DOHH2 (cell line): ENCODE measurements at regions not wholly inside any gene's neighbourhood (a gene's known extent, or its start where the extent isn't known, plus 50 kb on each side); places are given as distances from the start of the nearest gene placed in this dataset.

Experiments
- H3F3A ChIP-seq: fragments of 200-600 bp; sonication (generic), shearing (Covaris generic); 2 replicates; pipeline ENCODE4 v1.6.0; 2016; ENCODE audit warnings: antibody characterized with exemption, mild to moderate bottlenecking; ENCODE audit not compliant: control insufficient read depth, insufficient read depth
- H3K27ac ChIP-seq: fragments of 200-600 bp; sonication (generic); 2 replicates; pipeline ENCODE4 v1.5.1; 2014; ENCODE audit warnings: low read depth, mild to moderate bottlenecking, low read length, moderate library complexity
- H3K27me3 ChIP-seq: fragments of 200-600 bp; sonication (generic); 2 replicates; pipeline ENCODE4 v1.6.1; 2014; ENCODE audit warnings: mild to moderate bottlenecking, low read length, mixed read lengths; ENCODE audit not compliant: control insufficient read depth
- H3K36me3 ChIP-seq: fragments of 200-600 bp; sonication (generic); 2 replicates; pipeline ENCODE4 v1.6.1; 2014; ENCODE audit warnings: mild to moderate bottlenecking, low read length, moderate library complexity, mixed read lengths; ENCODE audit not compliant: control insufficient read depth
- H3K4me1 ChIP-seq: fragments of 200-600 bp; sonication (generic); 2 replicates; pipeline ENCODE4 v1.6.1; 2014; ENCODE audit warnings: mild to moderate bottlenecking, low read length, mixed read lengths; ENCODE audit not compliant: control insufficient read depth
- H3K4me2 ChIP-seq: fragments of 200-600 bp; sonication (generic); 2 replicates; pipeline ENCODE4 v1.6.0; 2014; ENCODE audit warnings: mild to moderate bottlenecking, low read length, moderate library complexity
- H3K4me3 ChIP-seq: fragments of 200-600 bp; sonication (generic); 2 replicates; pipeline ENCODE4 v1.5.1; 2014; ENCODE audit warnings: mild to moderate bottlenecking, low read length, mixed read lengths
- H3K79me2 ChIP-seq: fragments of 200-600 bp; sonication (generic); 2 replicates; pipeline ENCODE4 v1.6.1; 2014; ENCODE audit warnings: mild to moderate bottlenecking, low read length, mixed read lengths; ENCODE audit not compliant: control insufficient read depth
- H3K9me2 ChIP-seq: fragments of 200-600 bp; sonication (generic); replicated peaks from 2 replicates; pipeline ENCODE4 v1.6.1; 2014; ENCODE audit warnings: mild to moderate bottlenecking, low read length, mixed read lengths; ENCODE audit not compliant: control insufficient read depth
- H3K9me3 ChIP-seq: fragments of 200-600 bp; sonication (generic); 2 replicates; pipeline ENCODE4 v1.6.1; 2014; ENCODE audit warnings: antibody characterized with exemption, low read length, mixed read lengths; ENCODE audit not compliant: control insufficient read depth, insufficient read depth
- H4K20me1 ChIP-seq: fragments of 200-600 bp; sonication (generic); 2 replicates; pipeline ENCODE4 v1.6.0; 2014; ENCODE audit warnings: low read depth, mild to moderate bottlenecking, antibody characterized with exemption, low read length, moderate library complexity; ENCODE audit not compliant: control insufficient read depth, insufficient read depth
- EZH2phosphoT487 ChIP-seq: fragments of 200-600 bp; sonication (generic); IDR thresholded peaks from 2 replicates; pipeline ENCODE4 v1.6.1; 2017; ENCODE audit warnings: borderline replicate concordance, mild to moderate bottlenecking, antibody characterized with exemption, low read length, moderate library complexity, mixed read lengths
- TF ChIP-seq, protein P1 (sequence below): fragments of 200-600 bp; sonication (generic); IDR thresholded peaks from one replicate; pipeline ENCODE4 v1.5.1; 2014; ENCODE audit warnings: antibody characterized with exemption, mild to moderate bottlenecking, low read depth, low read length; ENCODE audit not compliant: poor library complexity, severe bottlenecking

DNA sequence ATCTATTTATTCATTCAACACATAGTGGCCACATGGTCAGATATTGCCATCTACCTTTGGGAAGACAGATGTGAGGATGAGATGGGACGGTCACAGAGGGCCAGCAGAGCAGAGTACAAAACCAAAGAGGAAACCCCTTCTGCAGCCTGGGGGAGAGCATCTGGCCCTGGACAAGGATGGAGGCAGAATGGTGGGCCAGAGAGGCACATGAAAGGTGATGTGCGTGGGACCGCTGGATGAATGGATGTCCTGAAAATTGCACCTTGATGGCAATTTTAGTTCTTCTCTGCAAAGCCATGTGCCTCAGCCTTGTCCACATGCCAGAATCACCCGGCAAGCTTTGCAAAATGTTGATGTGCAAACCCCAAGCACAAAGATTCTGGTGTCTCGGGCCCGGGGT lies 77.4 kb upstream of the CD93 start:
- TF ChIP-seq EZH2phosphoT487: no peak
- TF ChIP-seq, protein P1, sequence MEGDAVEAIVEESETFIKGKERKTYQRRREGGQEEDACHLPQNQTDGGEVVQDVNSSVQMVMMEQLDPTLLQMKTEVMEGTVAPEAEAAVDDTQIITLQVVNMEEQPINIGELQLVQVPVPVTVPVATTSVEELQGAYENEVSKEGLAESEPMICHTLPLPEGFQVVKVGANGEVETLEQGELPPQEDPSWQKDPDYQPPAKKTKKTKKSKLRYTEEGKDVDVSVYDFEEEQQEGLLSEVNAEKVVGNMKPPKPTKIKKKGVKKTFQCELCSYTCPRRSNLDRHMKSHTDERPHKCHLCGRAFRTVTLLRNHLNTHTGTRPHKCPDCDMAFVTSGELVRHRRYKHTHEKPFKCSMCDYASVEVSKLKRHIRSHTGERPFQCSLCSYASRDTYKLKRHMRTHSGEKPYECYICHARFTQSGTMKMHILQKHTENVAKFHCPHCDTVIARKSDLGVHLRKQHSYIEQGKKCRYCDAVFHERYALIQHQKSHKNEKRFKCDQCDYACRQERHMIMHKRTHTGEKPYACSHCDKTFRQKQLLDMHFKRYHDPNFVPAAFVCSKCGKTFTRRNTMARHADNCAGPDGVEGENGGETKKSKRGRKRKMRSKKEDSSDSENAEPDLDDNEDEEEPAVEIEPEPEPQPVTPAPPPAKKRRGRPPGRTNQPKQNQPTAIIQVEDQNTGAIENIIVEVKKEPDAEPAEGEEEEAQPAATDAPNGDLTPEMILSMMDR: no peak
- no peak overlapping the region for H3K27ac ChIP-seq

DNA sequence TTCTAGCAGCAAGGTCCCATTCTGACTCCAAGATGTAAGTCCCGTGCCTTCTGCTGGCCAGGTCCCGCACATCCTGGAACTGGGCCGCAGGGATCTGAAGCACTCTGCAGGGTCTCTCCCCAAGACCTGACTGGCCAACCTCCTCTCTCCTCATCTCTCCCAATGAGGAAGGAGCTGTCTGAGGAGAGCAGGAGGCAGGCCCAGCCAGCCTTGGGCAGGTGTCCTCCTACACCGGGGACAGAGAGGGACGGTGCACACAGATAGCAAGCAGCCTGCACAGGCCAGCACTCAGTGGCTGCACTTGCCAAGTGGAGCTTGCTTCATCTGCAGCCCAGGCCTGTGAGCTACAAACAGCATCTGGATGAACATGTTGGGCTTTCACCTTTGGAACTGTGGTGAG lies 76.8 kb upstream of the CD93 start:
- H3K36me3 ChIP-seq: no peaks in the 10 kb centered on the region
- H3K4me2 ChIP-seq: no peak overlapping the region
- no peaks in the 10 kb centered on the region for H4K20me1 ChIP-seq
- H3K9me3 ChIP-seq: no peaks in the 10 kb centered on the region
- H3K4me1 ChIP-seq: peaks cover 3% of the 10 kb centered on the region; the same call in 1 of the 2 replicates
- H3K79me2 ChIP-seq: no peaks in the 10 kb centered on the region
- TF ChIP-seq, protein P1: no peak
- TF ChIP-seq EZH2phosphoT487: no peak
- H3K9me2 ChIP-seq: no peaks in the 10 kb centered on the region
- H3F3A ChIP-seq: no peaks in the 10 kb centered on the region
- no peaks in the 10 kb centered on the region for H3K27me3 ChIP-seq
- no peak overlapping the region for H3K27ac ChIP-seq
- H3K4me3 ChIP-seq: no peak overlapping the region

More for the DNA sequence above, 77.4 kb upstream of the CD93 start:
- Histone ChIP-seq H3K79me2 (no peaks in the 10 kb centered on the region), H3K36me3 (no peaks in the 10 kb centered on the region), H3K9me3 (no peaks in the 10 kb centered on the region), H3K27me3 (no peaks in the 10 kb centered on the region), H3K4me2 (no peak overlapping the region), H3F3A (no peaks in the 10 kb centered on the region), H3K4me3 (no peak overlapping the region), H4K20me1 (no peaks in the 10 kb centered on the region), H3K4me1 (peaks cover 3% of the 10 kb centered on the region; the same call in 1 of the 2 replicates), H3K9me2 (no peaks in the 10 kb centered on the region)

DNA sequence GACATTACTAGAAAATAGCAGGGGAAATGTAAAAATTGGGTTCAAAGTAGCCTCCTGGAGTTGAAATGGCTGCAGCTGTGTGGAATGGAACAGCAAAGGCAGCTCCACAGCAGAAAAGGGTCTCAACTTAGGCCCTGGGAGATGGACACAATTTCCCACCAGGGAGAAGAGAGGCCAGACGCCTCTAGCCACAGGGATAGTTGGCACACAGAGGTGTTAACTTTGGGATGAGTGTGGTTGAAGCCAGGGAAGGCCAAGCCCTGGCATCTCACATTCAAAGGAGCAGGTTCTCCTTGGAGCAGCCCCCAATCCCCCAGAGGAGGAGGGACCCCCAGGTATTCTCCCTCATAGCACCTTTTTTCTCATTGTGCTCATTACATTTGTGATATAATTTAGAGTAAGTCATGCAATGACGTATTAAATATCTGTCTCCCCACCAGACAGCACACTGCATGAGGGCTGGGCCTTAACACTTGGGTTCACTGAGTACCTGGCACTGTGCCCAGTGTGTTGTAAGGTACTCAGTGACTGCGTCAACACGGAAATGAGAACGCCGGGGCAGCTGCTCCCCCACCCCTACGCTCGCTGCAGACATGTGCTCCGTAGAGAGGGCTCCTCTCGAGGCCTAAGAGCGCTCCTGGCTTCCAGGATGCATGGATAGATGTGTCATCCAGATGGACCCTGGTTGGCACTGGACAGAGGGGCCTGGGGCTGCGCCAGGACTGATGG lies 76.0 kb upstream of the CD93 start:
- no peak overlapping the region for H3K27ac ChIP-seq
- no peaks in the 10 kb centered on the region for H4K20me1 ChIP-seq
- no peaks in the 10 kb centered on the region for H3K27me3 ChIP-seq
- no peak for TF ChIP-seq EZH2phosphoT487
- TF ChIP-seq, protein P1: no peak
- H3F3A ChIP-seq: no peaks in the 10 kb centered on the region
- H3K79me2 ChIP-seq: no peaks in the 10 kb centered on the region
- H3K4me3 ChIP-seq: no peak overlapping the region
- H3K4me2 ChIP-seq: no peak overlapping the region
- H3K4me1 ChIP-seq: peaks cover 3% of the 10 kb centered on the region; the same call in 1 of the 2 replicates
- no peaks in the 10 kb centered on the region for H3K36me3 ChIP-seq
- no peaks in the 10 kb centered on the region for H3K9me2 ChIP-seq
- no peaks in the 10 kb centered on the region for H3K9me3 ChIP-seq
